HG03460 (cell line): ENCODE measurements at regions not wholly inside any gene's neighbourhood (a gene's known extent, or its start where the extent isn't known, plus 50 kb on each side); places are given as distances from the start of the nearest gene placed in this dataset.

ENCODE experiments used
- ATAC-seq: cut with Tn5 transposase; IDR thresholded peaks from one replicate; pipeline ENCODE4 v1.9.1; 2021; ENCODE audit not compliant: unreplicated experiment

- no peak for ATAC-seq
These were observed 172.1 kb upstream of the DACH1 start for GRCh38 chr13:72039126-72039525.

- no peak for ATAC-seq
These were observed 163.0 kb upstream of the DACH1 start for GRCh38 chr13:72029981-72030380.

DNA sequence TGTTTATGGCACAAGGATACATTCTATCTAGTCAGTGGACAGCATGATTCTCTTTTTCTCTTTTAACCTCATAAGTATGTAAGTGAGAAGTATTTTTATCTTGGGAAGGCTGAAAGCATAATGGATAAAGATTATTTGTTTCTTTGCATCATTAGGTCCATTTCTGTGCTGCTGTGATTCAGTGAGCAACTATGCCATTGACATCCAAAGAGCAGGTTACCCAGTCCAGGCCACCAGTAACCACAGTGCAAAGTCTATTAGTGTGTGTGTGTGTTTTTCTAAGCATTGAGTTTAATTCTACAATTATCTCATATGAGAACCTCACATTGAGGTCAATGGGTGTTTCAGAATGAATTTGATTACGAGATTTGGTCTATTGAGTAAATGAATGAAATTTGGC is 158.8 kb upstream of the DACH1 start:
- ATAC-seq = no peak

GRCh38 chr13:72023895-72024294 is 156.9 kb upstream of the DACH1 start:
- ATAC-seq = no peak

DNA sequence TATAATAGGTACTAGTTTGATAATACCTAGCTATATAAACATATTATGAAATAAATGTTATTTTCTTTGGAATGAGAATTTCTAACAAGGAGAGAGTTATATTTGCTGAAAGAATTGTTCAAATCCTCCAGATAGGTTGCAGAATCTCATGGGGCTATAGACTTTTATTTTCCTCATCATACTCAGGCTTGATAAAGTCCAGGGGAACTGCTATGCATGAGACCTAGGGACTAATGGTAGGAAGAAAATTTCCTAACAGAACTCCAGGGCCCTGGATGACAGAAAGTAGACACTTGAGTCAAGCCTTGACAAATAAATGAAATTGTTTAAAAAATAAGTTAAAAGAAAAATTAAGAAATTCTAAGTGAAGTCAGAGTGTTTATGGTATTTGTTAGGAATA is 138.5 kb upstream of the DACH1 start:
- no peak for ATAC-seq

- ATAC-seq = no peak
These were observed 137.9 kb upstream of the DACH1 start for GRCh38 chr13:72004784-72005374.

DNA sequence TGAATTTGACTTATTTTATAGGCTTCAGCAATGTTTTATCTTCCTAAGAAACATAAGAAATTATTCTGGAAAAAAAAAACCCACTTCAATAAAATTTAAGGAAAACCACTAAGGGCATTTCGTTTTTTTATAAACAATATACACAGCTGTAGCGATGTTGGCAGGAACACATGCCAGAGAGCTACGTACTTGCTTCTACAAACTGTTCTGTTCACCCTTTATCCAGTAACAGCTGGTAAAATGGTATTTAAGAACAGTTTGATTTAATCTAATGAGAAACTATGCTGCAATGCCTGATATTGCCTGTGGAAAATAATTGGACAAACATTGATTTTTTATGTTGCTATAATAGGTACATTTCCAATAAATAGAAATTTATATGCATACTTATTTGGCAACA is 137.2 kb upstream of the DACH1 start:
- ATAC-seq = no peak

GRCh38 chr13:71998223-71998622 is 131.2 kb upstream of the DACH1 start:
- no peak for ATAC-seq

DNA sequence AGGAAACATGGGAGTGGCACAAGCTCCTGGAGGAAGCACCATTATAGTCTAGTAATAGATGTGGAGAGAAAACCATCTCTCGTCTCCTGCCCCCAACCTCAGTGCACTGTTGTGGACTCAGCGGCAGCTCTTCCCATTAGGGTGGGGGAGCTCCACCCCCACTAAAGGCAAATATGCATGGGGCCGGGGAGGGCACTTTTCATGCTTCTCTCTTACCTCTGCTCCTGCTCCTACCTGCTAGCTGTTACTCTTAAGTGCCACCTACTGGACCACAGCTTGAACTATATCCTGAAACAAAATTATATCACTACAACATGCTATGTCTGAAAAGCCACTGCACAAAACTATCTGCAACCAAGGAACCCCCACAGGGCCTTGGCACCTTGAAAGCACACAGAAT is 112.6 kb upstream of the DACH1 start:
- ATAC-seq = no peak

DNA sequence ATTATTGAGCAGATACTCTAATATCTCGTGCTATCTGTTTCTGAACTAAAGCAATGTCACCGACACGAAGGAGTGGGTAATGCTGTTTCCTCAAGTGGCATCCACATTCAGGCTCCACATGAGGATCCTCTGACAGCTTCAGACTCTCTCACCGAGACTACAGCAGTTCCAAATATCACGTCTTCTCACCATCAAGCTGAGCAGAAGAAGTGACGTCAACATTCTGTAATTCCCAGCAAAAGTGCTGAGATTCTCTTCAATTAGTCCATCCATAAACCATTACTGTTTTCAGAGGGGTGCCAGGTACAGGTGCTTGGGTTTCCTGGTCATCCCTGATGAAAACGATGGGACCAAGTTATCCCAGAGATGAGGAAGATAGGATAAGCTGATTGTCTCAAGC is 110.0 kb upstream of the DACH1 start:
- no peak for ATAC-seq

GRCh38 chr13:71967990-71968389 is 101.0 kb upstream of the DACH1 start:
- no peak for ATAC-seq

DNA sequence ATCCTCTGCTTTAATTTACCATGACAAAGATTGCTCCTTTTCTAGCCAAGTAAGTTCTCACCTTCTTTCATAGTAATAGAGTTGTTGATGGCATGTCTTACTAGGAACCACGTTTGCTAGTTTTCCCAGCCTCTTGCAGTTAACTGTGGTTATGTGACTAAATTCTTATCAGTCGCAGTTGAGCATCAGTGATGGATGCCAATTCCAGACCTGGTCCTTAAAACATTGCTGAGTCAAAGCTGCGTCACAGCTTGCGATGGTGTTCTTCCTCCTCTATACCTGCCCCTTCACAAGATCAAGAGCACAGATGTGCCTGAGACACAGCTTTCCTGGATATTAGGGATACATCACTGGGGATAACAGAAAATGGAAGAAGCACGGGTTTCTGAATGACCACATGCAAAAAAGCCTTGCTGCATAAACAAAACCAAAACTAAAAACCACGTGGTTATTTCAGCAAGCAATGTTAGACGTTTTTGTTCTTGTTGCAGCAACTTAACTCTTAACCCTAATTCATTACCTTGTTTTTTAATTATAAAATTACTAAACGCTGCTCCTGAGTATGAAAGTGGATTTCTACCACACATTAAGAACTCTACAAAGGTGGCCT is 97.6 kb upstream of the DACH1 start:
- no peak for ATAC-seq

DNA sequence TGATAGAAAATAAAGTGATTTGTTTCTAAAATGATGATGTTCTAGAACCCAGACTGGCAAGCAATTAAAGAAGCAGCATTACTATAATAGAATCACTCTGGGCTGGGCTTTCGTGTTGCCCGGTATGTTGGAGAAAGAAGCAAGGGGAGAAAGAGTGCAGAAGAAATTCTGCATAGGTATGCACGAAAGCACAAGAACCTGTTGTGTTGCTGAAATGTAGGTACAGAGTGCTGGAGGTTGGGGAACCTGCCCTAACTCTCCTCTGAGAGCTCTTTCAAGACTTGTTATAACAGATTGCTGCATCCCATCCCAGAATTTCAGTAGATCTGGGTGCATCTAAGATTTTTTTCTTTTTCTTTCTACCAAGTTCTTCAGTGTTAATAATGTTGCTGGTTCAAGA is 95.7 kb upstream of the DACH1 start:
- no peak for ATAC-seq

DNA sequence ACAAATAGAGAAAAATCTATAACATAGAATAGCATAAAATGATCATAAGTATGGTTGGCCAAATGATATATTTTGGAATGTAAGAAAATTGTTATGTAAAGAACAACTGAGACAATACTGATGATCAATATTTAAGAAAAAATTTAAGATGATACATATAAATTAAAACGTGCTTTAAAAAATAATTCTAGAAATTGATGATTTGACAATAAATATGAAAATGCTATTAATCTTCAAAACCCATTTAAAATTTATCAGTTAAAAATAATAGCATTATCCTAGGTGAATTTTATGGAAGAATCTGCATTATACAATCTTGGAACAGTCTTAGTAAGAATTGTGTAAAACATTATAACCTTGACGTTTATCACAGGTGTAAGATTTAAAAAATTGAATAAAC is 95.1 kb upstream of the DACH1 start:
- no peak for ATAC-seq

GRCh38 chr13:71949441-71949840 is 82.4 kb upstream of the DACH1 start:
- ATAC-seq = no peak

DNA sequence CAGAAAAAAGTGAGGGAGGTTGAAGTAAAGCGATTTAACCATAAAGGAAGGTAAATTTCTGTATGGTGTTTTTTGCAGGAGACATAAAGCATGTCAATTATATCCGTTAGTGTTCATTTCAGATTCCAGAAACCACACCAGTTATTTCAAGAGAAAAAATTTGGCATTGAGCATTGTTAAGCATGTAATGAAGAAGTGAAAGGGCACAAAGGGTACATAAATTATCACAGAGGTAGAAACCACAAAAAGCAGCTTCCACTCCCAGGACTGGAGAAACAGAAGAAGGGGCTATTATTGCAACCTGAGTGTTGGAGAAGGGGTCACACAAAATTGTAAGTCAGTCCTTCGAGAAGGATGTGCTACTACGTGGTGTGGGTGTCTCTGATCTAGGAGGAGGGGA is 72.2 kb upstream of the DACH1 start:
- no peak for ATAC-seq

GRCh38 chr13:71935166-71935840 is 68.3 kb upstream of the DACH1 start:
- no peak for ATAC-seq

GRCh38 chr13:71924931-71925330 is 57.9 kb upstream of the DACH1 start:
- ATAC-seq = no peak

- ATAC-seq = no peak
These were observed 55.2 kb upstream of the DACH1 start for GRCh38 chr13:71922194-71922593.
